ENCODE measurements at regions not wholly inside any gene's neighbourhood (a gene's known extent, or its start where the extent isn't known, plus 50 kb on each side); places are given as distances from the start of the nearest gene placed in this dataset.

GRCh38 chr4:87734084-87734483 is 65.3 kb upstream of the IBSP start:
- ChIA-PET CTCF (no interaction called here), POLR2A (no interaction called here)
- TF ChIP-seq CTCF (IDR thresholded peaks at IDR 0.05; ENCODE audit: insufficient read depth, low read length, missing control alignments), result no peak

DNA sequence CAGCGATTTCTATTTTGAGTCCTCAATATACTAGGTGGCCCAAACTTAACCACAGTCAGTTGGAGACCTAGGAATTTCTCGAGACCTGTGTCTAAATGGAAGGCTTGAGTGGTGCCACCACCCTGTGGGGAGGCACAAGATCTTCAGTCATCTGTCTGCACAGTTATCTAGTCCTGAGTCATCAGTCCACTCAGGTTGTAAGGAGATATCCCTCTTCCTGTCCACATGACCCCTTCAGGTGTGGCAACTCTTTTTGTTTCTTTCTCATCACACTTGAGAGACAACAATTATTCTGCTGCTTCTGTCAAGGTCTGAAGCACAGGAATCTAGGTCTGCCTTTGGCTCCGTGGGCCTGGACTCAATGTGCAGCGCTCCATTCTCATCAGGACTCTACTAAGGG is 64.4 kb upstream of the IBSP start:
- CTCF ChIA-PET, result no interaction called here
- DNase-seq (ENCODE audit: low read depth, low spot score), result no peak
- POLR2A ChIA-PET, result no interaction called here
- no peak overlapping the region for H3K4me3 ChIP-seq (ENCODE audit: low read depth, low read length)
- no peak for TF ChIP-seq CTCF (IDR thresholded peaks at IDR 0.05; ENCODE audit: insufficient read depth, low read length, missing control alignments)

More at GRCh38 chr4:87734084-87734483, 65.3 kb upstream of the IBSP start:
- no peak for DNase-seq (ENCODE audit: low read depth, low spot score)
- H3K4me3 ChIP-seq (ENCODE audit: low read depth, low read length), result no peak overlapping the region

DNA sequence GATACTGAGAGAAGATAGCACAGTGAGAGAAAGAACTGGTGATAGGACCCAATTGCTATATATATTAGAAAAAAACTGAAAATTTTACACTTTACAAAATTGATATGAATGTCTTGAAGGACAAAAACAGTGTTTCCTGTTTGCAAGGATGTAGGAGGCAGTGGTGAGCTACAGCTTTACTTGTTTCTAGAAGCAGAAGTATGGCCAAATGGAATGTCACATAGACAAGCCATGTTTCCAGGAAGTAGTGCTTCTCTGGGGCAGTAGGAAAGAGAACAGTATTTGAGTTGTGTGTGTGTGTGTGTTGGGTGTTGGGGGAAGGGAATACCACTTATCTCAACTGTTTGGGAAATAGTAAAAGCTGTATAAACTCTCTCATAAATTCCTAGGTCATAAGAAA is 60.9 kb upstream of the IBSP start:
- CTCF ChIA-PET, result no interaction called here
- POLR2A ChIA-PET, result no interaction called here
- no peak for DNase-seq (ENCODE audit: low read depth, low spot score)
- no peak overlapping the region for H3K4me3 ChIP-seq (ENCODE audit: low read depth, low read length)
- no peak for TF ChIP-seq CTCF (IDR thresholded peaks at IDR 0.05; ENCODE audit: insufficient read depth, low read length, missing control alignments)

DNA sequence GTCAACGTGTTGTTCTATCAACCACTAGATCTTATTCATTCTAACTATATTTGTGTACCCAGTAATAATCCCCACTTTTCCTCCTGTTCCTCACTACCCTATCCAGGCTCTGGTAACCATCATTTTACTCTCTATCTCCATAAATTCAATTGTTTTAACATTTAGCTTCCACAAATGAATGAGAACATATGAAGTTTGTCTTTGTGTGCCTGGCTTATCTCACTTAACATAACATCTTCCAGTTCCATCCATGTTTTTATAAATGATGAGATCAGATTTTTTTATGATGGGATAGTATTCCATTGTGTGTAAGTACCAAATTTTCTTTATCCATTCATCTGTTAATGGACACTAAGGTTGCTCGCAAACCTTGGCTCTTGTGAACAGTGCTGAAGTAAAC is 59.9 kb upstream of the IBSP start:
- H3K4me3 ChIP-seq (ENCODE audit: low read depth, low read length), result no peak overlapping the region
- CTCF ChIA-PET, result interaction anchor here (1.0 kb wide), 1 partner anchor 11 kb away, joined by 3 read pairs; no protein-coding TSS in a partner anchor
- POLR2A ChIA-PET, result no interaction called here

DNA sequence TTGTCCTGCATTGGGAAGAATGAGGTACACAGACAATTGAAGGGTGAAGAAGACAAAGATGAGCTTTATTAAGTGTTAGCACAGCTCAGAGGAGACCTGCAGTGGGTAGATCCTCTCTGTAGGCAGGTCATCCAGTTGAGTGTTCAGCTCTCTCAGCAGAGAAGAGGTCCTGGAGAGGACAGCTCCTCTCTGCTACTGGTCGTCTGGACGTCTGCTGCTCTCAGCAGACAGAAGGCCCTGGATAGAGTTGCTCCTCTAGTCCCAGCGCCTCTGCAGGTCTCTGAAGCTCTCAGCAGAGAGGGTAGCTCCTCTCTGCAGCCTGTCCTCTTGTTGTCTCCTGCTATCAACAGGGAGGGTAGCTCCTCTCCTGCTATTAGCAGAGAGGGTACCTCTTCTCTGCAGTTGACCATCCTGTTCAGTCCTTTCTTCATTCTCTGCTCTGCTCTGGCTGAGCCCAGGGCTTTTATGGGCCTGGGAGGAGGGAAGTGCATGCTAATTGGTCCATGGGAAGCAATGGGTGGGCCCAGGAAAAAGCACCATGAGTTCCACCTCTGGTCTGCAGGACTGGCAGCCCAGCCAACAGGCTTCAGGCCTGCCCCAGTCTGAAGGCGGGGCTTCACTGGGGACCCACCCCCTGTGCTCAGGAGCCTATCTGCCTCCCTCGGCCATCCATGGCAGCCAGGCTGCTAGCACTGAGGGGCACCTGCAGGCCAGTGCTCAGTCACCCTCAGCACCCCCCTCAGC is 54.1 kb upstream of the IBSP start:
- ChIA-PET CTCF (no interaction called here), POLR2A (no interaction called here)
- H3K4me3 ChIP-seq (ENCODE audit: low read depth, low read length), result no peak overlapping the region
- no peak for TF ChIP-seq CTCF (IDR thresholded peaks at IDR 0.05; ENCODE audit: insufficient read depth, low read length, missing control alignments)
- DNase-seq (ENCODE audit: low read depth, low spot score), result no peak

More for the DNA sequence above, 59.9 kb upstream of the IBSP start:
- DNase-seq (ENCODE audit: low read depth, low spot score), result no peak
- no peak for TF ChIP-seq CTCF (IDR thresholded peaks at IDR 0.05; ENCODE audit: insufficient read depth, low read length, missing control alignments)

DNA sequence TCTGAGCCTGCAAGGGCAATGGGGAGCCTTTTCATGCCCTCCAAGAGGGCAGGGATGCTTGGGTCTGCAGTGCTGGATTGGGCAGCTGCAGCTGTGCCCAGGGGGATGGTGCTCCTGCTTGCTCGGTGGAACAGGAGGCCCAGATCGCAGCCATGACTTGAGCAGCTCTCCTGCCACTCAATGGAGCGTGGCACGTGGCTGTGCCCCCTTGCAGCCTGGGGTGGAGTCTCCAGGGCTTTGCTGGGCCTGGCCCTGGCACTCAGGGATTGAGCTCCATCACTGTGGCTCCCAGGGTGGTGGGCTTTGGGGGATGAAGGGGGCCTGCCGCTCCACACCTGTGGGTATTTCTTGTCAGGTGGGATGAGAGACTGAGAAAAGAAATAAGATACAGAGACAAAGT is 53.4 kb upstream of the IBSP start:
- POLR2A ChIA-PET, result no interaction called here
- no peak overlapping the region for H3K4me3 ChIP-seq (ENCODE audit: low read depth, low read length)
- CTCF ChIA-PET, result no interaction called here
- no peak for DNase-seq (ENCODE audit: low read depth, low spot score)
- no peak for TF ChIP-seq CTCF (IDR thresholded peaks at IDR 0.05; ENCODE audit: insufficient read depth, low read length, missing control alignments)

Data from AG04449 (cell line).